Ectodermal cell (in vitro differentiated cells): ENCODE measurements at regions not wholly inside any gene's neighbourhood (a gene's known extent, or its start where the extent isn't known, plus 50 kb on each side); places are given as distances from the start of the nearest gene placed in this dataset.
"Not testable (repeated sequence)": the region's sequence is repeated elsewhere in the genome, so short reads cannot be mapped to it uniquely, and the experiment has no call there.

Source experiments
- H3K27ac ChIP-seq: 2 replicates; pipeline ENCODE4 v1.7.0; 2013; ENCODE audit warnings: mild to moderate bottlenecking, low read depth, low read length; ENCODE audit not compliant: insufficient read depth, poor library complexity, severe bottlenecking
- H3K27me3 ChIP-seq: 2 replicates; pipeline ENCODE4 v1.7.0; 2013; ENCODE audit warnings: mild to moderate bottlenecking, low read length; ENCODE audit not compliant: insufficient read depth, control insufficient read depth, poor library complexity, severe bottlenecking
- H3K36me3 ChIP-seq: one replicate; pipeline ENCODE4 v1.7.0; 2013; ENCODE audit warnings: low read length; ENCODE audit not compliant: control insufficient read depth, insufficient read depth
- H3K4me1 ChIP-seq: one replicate; pipeline ENCODE4 v1.7.0; 2013; ENCODE audit warnings: low read length; ENCODE audit not compliant: control insufficient read depth, insufficient read depth
- H3K4me3 ChIP-seq: 2 replicates; pipeline ENCODE4 v1.7.0; 2013; ENCODE audit warnings: low read depth, low read length, control low read depth; ENCODE audit not compliant: insufficient read depth
- H3K9me3 ChIP-seq: 2 replicates; pipeline ENCODE4 v1.7.0; 2013; ENCODE audit warnings: mild to moderate bottlenecking, low read length, moderate library complexity; ENCODE audit not compliant: control insufficient read depth
- WGBS, 2 experiments: methylation state at CpG; one replicate each; pipeline ENCODE4 v1.1.7; 2013; ENCODE audit warnings: missing lambda C conversion rate in 2 of 2; 5-methylcytosine and 5-hydroxymethylcytosine counted together

GRCh38 chr7:65563333-65563732, 189.7 kb downstream of the ZNF92 start:
- WGBS, 2 experiments, result no CpG with 5 or more reads among the region's 1 CpG
- H3K4me1 ChIP-seq, H3K27ac ChIP-seq, H3K36me3 ChIP-seq, H3K27me3 ChIP-seq, H3K9me3 ChIP-seq, H3K4me3 ChIP-seq: not testable (repeated sequence)

GRCh38 chr7:65568226-65568625, 194.6 kb downstream of the ZNF92 start:
- H3K36me3 ChIP-seq, H3K4me3 ChIP-seq, H3K27me3 ChIP-seq, H3K4me1 ChIP-seq, H3K9me3 ChIP-seq, H3K27ac ChIP-seq: not testable (repeated sequence)
- WGBS, 2 experiments, result no CpG with 5 or more reads among the region's 6 CpGs

GRCh38 chr7:65570990-65571389, 197.3 kb downstream of the ZNF92 start:
- no CpG with 5 or more reads among the region's 1 CpG for WGBS, 2 experiments
- H3K27me3 ChIP-seq, H3K9me3 ChIP-seq, H3K4me1 ChIP-seq, H3K27ac ChIP-seq, H3K36me3 ChIP-seq, H3K4me3 ChIP-seq: not testable (repeated sequence)

GRCh38 chr7:65572581-65572980, 198.9 kb downstream of the ZNF92 start:
- not testable (repeated sequence) for H3K4me1 ChIP-seq, H3K36me3 ChIP-seq, H3K9me3 ChIP-seq, H3K4me3 ChIP-seq, H3K27ac ChIP-seq, H3K27me3 ChIP-seq
- 1% methylated on average over 14 of the region's 35 CpGs for WGBS, 2 experiments

GRCh38 chr7:65576370-65576769, 202.7 kb downstream of the ZNF92 start:
- WGBS, 2 experiments, result 71 to 80% methylated on average over 1 of the region's 1 CpG
- not testable (repeated sequence) for H3K4me1 ChIP-seq, H3K4me3 ChIP-seq, H3K36me3 ChIP-seq, H3K27ac ChIP-seq, H3K9me3 ChIP-seq, H3K27me3 ChIP-seq

GRCh38 chr7:65582518-65583119, 209.0 kb downstream of the ZNF92 start:
- WGBS, 2 experiments, result 92% methylated on average over 1 of the region's 2 CpGs
- H3K9me3 ChIP-seq, H3K4me1 ChIP-seq: not testable (repeated sequence)

GRCh38 chr7:65602495-65602894, 228.8 kb downstream of the ZNF92 start:
- not testable (repeated sequence) for H3K4me1 ChIP-seq, H3K27ac ChIP-seq, H3K9me3 ChIP-seq, H3K27me3 ChIP-seq, H3K4me3 ChIP-seq, H3K36me3 ChIP-seq
- 88 to 100% methylated on average over 1 of the region's 1 CpG for WGBS, 2 experiments

More at GRCh38 chr7:65582518-65583119, 209.0 kb downstream of the ZNF92 start:
- H3K27ac ChIP-seq, H3K36me3 ChIP-seq, H3K27me3 ChIP-seq, H3K4me3 ChIP-seq: not testable (repeated sequence)

- Histone ChIP-seq H3K4me3 (no peak overlapping the region), H3K27ac (no peak overlapping the region), H3K4me1 (no peaks in the 10 kb centered on the region), H3K9me3 (no peaks in the 10 kb centered on the region), H3K27me3 (peaks cover 5% of the 10 kb centered on the region), H3K36me3 (no peaks in the 10 kb centered on the region)
- WGBS, 2 experiments, result 92 to 93% methylated on average over 2 of the region's 3 CpGs
Observed at GRCh38 chr7:65609131-65609530, 235.5 kb downstream of the ZNF92 start.

- H3K36me3 ChIP-seq, H3K27me3 ChIP-seq, H3K27ac ChIP-seq, H3K9me3 ChIP-seq, H3K4me3 ChIP-seq, H3K4me1 ChIP-seq: not testable (repeated sequence)
- 54 to 64% methylated on average over 5 to 6 of the region's 6 CpGs for WGBS, 2 experiments
Observed at GRCh38 chr7:65613644-65614289, 240.1 kb downstream of the ZNF92 start.

GRCh38 chr7:65616111-65616510, 242.5 kb downstream of the ZNF92 start:
- not testable (repeated sequence) for H3K4me1 ChIP-seq, H3K27me3 ChIP-seq, H3K36me3 ChIP-seq, H3K4me3 ChIP-seq, H3K9me3 ChIP-seq, H3K27ac ChIP-seq
- 83 to 92% methylated on average over 3 of the region's 3 CpGs for WGBS, 2 experiments

- H3K4me3 ChIP-seq, H3K36me3 ChIP-seq, H3K27ac ChIP-seq, H3K9me3 ChIP-seq, H3K27me3 ChIP-seq, H3K4me1 ChIP-seq: not testable (repeated sequence)
- 88 to 90% methylated on average over 2 of the region's 5 CpGs for WGBS, 2 experiments
Observed at GRCh38 chr7:65620216-65620615, 246.6 kb downstream of the ZNF92 start.
